ENCODE measurements at regions not wholly inside any gene's neighbourhood (a gene's known extent, or its start where the extent isn't known, plus 50 kb on each side); places are given as distances from the start of the nearest gene placed in this dataset.

- H3K27ac ChIP-seq (ENCODE audit: low read depth, low read length): no peak overlapping the region
- no peak overlapping the region for H3K9ac ChIP-seq (ENCODE audit: low read length in 5 of 5)
- H3K27me3 ChIP-seq (ENCODE audit: control insufficient read depth in 5 of 5, insufficient read depth in 4 of 5, low read length in 5 of 5): no peaks in the 10 kb centered on the region
- no peaks in the 10 kb centered on the region for H3K9me3 ChIP-seq (ENCODE audit: control insufficient read depth in 5 of 5, low read length in 5 of 5)
- no peaks in the 10 kb centered on the region for H3K36me3 ChIP-seq (ENCODE audit: control insufficient read depth in 5 of 5, insufficient read depth in 5 of 5, low read length in 5 of 5)
- no peak overlapping the region for H3K4me3 ChIP-seq (ENCODE audit: low read depth in 1 of 5, low read length in 5 of 5)
- H3K4me1 ChIP-seq (ENCODE audit: control insufficient read depth in 5 of 5, insufficient read depth in 5 of 5, low read length in 5 of 5): peaks cover 0 to 6% (median 0%) of the 10 kb centered on the region in 5 donors
These were observed 244.1 kb upstream of the AKR1E2 start for GRCh38 chr10:4581929-4582328.

- Histone ChIP-seq H3K4me3 (ENCODE audit: low read depth in 1 of 5, low read length in 5 of 5) (no peak overlapping the region), H3K27ac (ENCODE audit: low read depth, low read length) (no peak overlapping the region), H3K27me3 (ENCODE audit: control insufficient read depth in 5 of 5, insufficient read depth in 4 of 5, low read length in 5 of 5) (no peaks in the 10 kb centered on the region), H3K9ac (ENCODE audit: low read length in 5 of 5) (no peak overlapping the region), H3K36me3 (ENCODE audit: control insufficient read depth in 5 of 5, insufficient read depth in 5 of 5, low read length in 5 of 5) (no peaks in the 10 kb centered on the region), H3K4me1 (ENCODE audit: control insufficient read depth in 5 of 5, insufficient read depth in 5 of 5, low read length in 5 of 5) (no peaks in the 10 kb centered on the region), H3K9me3 (ENCODE audit: control insufficient read depth in 5 of 5, low read length in 5 of 5) (no peaks in the 10 kb centered on the region)
These were observed 246.2 kb upstream of the AKR1E2 start for GRCh38 chr10:4579844-4580243.

DNA sequence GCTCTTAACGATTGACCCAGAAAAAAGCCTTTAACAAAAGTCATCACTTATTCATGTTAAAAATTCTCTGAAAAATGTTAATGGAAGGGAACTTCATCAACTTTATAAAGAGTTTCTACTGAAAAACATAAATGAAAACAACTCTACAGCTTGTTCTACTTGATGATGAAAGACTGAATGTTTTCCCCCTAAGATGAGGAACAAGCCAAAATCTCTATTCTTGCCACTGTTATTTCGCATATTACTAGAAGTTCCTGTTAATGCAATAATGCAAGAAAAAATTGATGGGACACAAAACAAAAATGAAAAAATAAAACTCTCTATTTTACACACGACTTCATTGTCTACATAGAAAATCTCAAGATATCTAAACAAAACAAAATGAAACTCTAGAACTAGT is 249.8 kb upstream of the AKR1E2 start:
- Histone ChIP-seq H3K27me3 (ENCODE audit: control insufficient read depth in 5 of 5, insufficient read depth in 4 of 5, low read length in 5 of 5) (no peaks in the 10 kb centered on the region), H3K27ac (ENCODE audit: low read depth, low read length) (no peak overlapping the region), H3K9ac (ENCODE audit: low read length in 5 of 5) (no peak overlapping the region), H3K4me3 (ENCODE audit: low read depth in 1 of 5, low read length in 5 of 5) (no peak overlapping the region), H3K4me1 (ENCODE audit: control insufficient read depth in 5 of 5, insufficient read depth in 5 of 5, low read length in 5 of 5) (no peaks in the 10 kb centered on the region), H3K36me3 (ENCODE audit: control insufficient read depth in 5 of 5, insufficient read depth in 5 of 5, low read length in 5 of 5) (no peaks in the 10 kb centered on the region), H3K9me3 (ENCODE audit: control insufficient read depth in 5 of 5, low read length in 5 of 5) (no peaks in the 10 kb centered on the region)

DNA sequence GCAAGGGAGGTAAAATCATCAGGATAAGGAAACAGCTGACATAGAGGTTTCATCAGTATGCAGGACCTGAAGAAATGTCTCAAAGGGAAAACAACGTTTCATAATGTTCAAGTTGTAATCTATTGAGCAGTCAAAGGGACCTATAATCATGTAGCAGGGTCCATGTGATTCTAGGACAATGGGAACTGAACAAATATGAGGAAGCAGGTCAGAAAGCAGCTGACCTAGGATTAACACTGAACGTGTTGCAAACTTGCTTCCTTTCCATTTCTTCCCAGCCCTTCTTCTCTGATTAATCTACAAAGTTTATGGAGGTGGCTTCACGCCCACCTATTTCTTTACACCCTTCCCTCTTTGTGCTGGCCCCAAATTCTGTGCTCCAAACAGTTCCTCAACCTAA is 256.9 kb upstream of the AKR1E2 start:
- Histone ChIP-seq H3K4me3 (ENCODE audit: low read depth in 1 of 5, low read length in 5 of 5) (no peak overlapping the region), H3K9ac (ENCODE audit: low read length in 5 of 5) (no peak overlapping the region), H3K27me3 (ENCODE audit: control insufficient read depth in 5 of 5, insufficient read depth in 4 of 5, low read length in 5 of 5) (no peaks in the 10 kb centered on the region), H3K36me3 (ENCODE audit: control insufficient read depth in 5 of 5, insufficient read depth in 5 of 5, low read length in 5 of 5) (no peaks in the 10 kb centered on the region), H3K9me3 (ENCODE audit: control insufficient read depth in 5 of 5, low read length in 5 of 5) (no peaks in the 10 kb centered on the region), H3K4me1 (ENCODE audit: control insufficient read depth in 5 of 5, insufficient read depth in 5 of 5, low read length in 5 of 5) (peaks cover 0 to 8% (median 0%) of the 10 kb centered on the region in 5 donors), H3K27ac (ENCODE audit: low read depth, low read length) (no peak overlapping the region)

DNA sequence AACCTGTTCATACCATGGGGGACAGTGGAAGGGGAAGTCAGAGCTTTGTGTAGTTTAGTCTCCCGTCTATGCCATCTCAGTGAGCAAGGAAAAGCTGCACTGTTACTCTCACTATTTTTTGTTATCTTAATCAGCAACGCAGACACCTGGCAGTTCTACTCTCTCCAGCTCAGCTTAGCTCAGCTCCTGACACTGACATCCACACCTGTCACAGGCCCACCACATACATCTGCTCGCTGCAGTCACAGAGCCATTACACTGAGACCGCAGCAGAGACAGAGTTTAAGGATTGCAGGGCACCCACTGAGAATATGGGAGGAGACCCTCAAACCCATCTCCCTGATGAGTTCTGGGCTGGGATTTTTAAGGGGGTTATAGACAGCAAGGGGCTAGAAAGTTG is 257.3 kb upstream of the AKR1E2 start:
- no peak overlapping the region for H3K9ac ChIP-seq (ENCODE audit: low read length in 5 of 5)
- no peaks in the 10 kb centered on the region for H3K27me3 ChIP-seq (ENCODE audit: control insufficient read depth in 5 of 5, insufficient read depth in 4 of 5, low read length in 5 of 5)
- peaks cover 0 to 8% (median 0%) of the 10 kb centered on the region in 5 donors for H3K4me1 ChIP-seq (ENCODE audit: control insufficient read depth in 5 of 5, insufficient read depth in 5 of 5, low read length in 5 of 5)
- no peaks in the 10 kb centered on the region for H3K9me3 ChIP-seq (ENCODE audit: control insufficient read depth in 5 of 5, low read length in 5 of 5)
- H3K27ac ChIP-seq (ENCODE audit: low read depth, low read length): no peak overlapping the region
- no peaks in the 10 kb centered on the region for H3K36me3 ChIP-seq (ENCODE audit: control insufficient read depth in 5 of 5, insufficient read depth in 5 of 5, low read length in 5 of 5)
- H3K4me3 ChIP-seq (ENCODE audit: low read depth in 1 of 5, low read length in 5 of 5): no peak overlapping the region

DNA sequence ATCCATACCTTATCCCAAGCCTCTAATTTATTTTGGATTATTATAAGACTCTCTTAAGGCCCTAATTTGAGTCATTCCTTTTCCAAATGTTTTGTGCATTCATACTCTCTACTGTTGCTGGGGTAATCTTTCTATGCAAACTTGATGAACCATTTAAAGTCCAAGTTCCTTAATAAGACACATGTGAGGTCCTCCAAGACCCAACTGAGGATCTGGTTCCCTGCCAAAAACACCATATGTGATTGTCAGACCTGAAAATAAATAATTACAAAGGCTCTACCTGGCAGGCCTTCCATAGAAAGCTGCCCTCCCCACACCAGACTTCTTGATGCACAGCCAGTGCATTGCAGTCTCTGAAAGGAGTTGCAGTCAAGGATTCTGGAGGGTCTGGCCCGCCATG is 257.9 kb upstream of the AKR1E2 start:
- Histone ChIP-seq H3K9ac (ENCODE audit: low read length in 5 of 5) (no peak overlapping the region), H3K36me3 (ENCODE audit: control insufficient read depth in 5 of 5, insufficient read depth in 5 of 5, low read length in 5 of 5) (no peaks in the 10 kb centered on the region), H3K4me1 (ENCODE audit: control insufficient read depth in 5 of 5, insufficient read depth in 5 of 5, low read length in 5 of 5) (peaks cover 0 to 8% (median 0%) of the 10 kb centered on the region in 5 donors), H3K9me3 (ENCODE audit: control insufficient read depth in 5 of 5, low read length in 5 of 5) (no peaks in the 10 kb centered on the region), H3K27ac (ENCODE audit: low read depth, low read length) (no peak overlapping the region), H3K27me3 (ENCODE audit: control insufficient read depth in 5 of 5, insufficient read depth in 4 of 5, low read length in 5 of 5) (no peaks in the 10 kb centered on the region), H3K4me3 (ENCODE audit: low read depth in 1 of 5, low read length in 5 of 5) (no peak overlapping the region)

DNA sequence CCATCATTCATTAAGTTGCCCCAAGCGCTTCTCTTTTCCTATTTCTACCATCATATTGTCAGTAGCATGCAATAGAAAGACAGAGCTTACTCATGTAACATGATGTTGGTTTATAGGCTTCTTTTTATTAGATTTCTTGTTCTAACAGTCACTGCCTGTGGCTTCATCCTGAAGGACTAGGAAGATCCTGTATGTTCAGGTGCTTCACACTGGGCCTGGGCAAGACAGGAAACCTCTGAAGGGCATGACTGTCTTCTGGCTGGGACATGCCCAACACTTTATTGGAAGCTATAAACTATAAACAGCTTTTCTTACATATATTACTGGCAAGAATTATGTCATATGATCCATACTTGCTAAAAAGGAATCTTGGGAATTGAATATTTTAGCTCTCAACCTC is 258.4 kb upstream of the AKR1E2 start:
- H3K4me3 ChIP-seq (ENCODE audit: low read depth in 1 of 5, low read length in 5 of 5): no peak overlapping the region
- no peak overlapping the region for H3K9ac ChIP-seq (ENCODE audit: low read length in 5 of 5)
- no peaks in the 10 kb centered on the region for H3K27me3 ChIP-seq (ENCODE audit: control insufficient read depth in 5 of 5, insufficient read depth in 4 of 5, low read length in 5 of 5)
- no peaks in the 10 kb centered on the region for H3K36me3 ChIP-seq (ENCODE audit: control insufficient read depth in 5 of 5, insufficient read depth in 5 of 5, low read length in 5 of 5)
- H3K9me3 ChIP-seq (ENCODE audit: control insufficient read depth in 5 of 5, low read length in 5 of 5): no peaks in the 10 kb centered on the region
- peaks cover 0 to 8% (median 0%) of the 10 kb centered on the region in 5 donors for H3K4me1 ChIP-seq (ENCODE audit: control insufficient read depth in 5 of 5, insufficient read depth in 5 of 5, low read length in 5 of 5)
- no peak overlapping the region for H3K27ac ChIP-seq (ENCODE audit: low read depth, low read length)

DNA sequence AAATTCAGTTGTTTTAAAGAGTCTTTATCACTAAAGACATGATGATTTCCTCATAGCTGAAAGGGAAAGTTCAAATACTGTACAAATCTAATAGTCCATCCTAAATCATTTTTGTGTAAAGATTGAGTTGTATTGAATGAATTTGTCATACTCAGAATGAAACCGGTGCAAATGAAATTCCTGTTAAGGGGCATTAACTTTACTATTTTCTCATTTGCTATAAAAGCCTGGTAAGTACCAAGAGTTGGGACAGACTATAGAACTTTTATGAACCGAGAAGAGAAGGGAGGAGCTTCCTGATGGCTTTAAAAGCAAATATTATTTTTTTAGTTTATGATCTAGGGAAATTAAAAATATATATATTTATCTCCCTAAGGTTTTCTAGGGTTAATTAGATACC is 260.0 kb upstream of the AKR1E2 start:
- H3K4me1 ChIP-seq (ENCODE audit: control insufficient read depth in 5 of 5, insufficient read depth in 5 of 5, low read length in 5 of 5): peaks cover 0 to 8% (median 0%) of the 10 kb centered on the region in 5 donors
- no peak overlapping the region for H3K27ac ChIP-seq (ENCODE audit: low read depth, low read length)
- peaks cover 0 to 2% (median 0%) of the 10 kb centered on the region in 5 donors for H3K9me3 ChIP-seq (ENCODE audit: control insufficient read depth in 5 of 5, low read length in 5 of 5)
- no peaks in the 10 kb centered on the region for H3K27me3 ChIP-seq (ENCODE audit: control insufficient read depth in 5 of 5, insufficient read depth in 4 of 5, low read length in 5 of 5)
- no peak overlapping the region for H3K9ac ChIP-seq (ENCODE audit: low read length in 5 of 5)
- no peaks in the 10 kb centered on the region for H3K36me3 ChIP-seq (ENCODE audit: control insufficient read depth in 5 of 5, insufficient read depth in 5 of 5, low read length in 5 of 5)
- no peak overlapping the region for H3K4me3 ChIP-seq (ENCODE audit: low read depth in 1 of 5, low read length in 5 of 5)

DNA sequence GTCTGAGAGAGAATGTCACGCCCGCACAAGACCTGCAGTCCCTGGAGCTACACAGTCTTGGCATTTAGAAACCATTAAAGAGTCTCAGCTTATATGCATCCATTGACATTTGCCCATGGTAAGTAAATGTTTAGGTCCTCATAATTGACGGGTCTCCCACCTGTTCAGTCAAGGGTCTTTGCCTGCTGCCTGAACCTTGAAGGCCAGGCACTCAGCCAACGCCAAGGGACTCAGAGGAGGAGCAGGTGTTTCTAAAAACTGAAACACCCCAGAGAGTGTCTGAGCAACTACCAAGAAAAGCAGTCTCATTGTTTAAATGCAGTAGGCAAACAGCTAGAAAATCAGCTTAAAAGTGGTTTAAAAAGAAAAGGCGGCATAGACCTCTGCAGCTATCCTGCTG is 264.7 kb upstream of the AKR1E2 start:
- Histone ChIP-seq H3K9ac (ENCODE audit: low read length in 5 of 5) (no peak overlapping the region), H3K27ac (ENCODE audit: low read depth, low read length) (no peak overlapping the region), H3K4me1 (ENCODE audit: control insufficient read depth in 5 of 5, insufficient read depth in 5 of 5, low read length in 5 of 5) (no peaks in the 10 kb centered on the region), H3K36me3 (ENCODE audit: control insufficient read depth in 5 of 5, insufficient read depth in 5 of 5, low read length in 5 of 5) (no peaks in the 10 kb centered on the region), H3K4me3 (ENCODE audit: low read depth in 1 of 5, low read length in 5 of 5) (no peak overlapping the region), H3K27me3 (ENCODE audit: control insufficient read depth in 5 of 5, insufficient read depth in 4 of 5, low read length in 5 of 5) (no peaks in the 10 kb centered on the region), H3K9me3 (ENCODE audit: control insufficient read depth in 5 of 5, low read length in 5 of 5) (peaks cover 0 to 8% (median 2%) of the 10 kb centered on the region in 5 donors)

DNA sequence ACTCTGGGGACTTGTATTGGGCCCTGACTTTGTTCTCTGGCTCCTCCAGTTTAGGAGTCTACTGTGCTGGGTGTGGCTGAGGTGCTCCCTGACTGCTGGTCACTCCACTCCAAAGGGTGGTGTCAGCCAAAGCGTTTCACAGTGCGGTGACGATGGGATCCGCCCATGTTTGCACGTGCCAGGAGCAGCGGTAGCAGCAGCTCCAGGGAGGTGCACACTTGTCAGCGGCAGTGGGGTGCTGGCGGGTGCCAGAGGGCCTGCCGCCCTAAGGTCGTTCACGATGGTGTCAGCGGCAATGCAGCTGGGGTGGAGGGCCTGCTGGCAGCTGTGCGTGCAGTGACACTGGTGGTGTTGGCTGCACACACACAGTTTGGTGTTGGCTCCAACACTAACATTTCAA is 268.5 kb upstream of the AKR1E2 start:
- H3K4me1 ChIP-seq (ENCODE audit: control insufficient read depth in 5 of 5, insufficient read depth in 5 of 5, low read length in 5 of 5): no peaks in the 10 kb centered on the region
- no peak overlapping the region for H3K27ac ChIP-seq (ENCODE audit: low read depth, low read length)
- no peaks in the 10 kb centered on the region for H3K36me3 ChIP-seq (ENCODE audit: control insufficient read depth in 5 of 5, insufficient read depth in 5 of 5, low read length in 5 of 5)
- H3K9ac ChIP-seq (ENCODE audit: low read length in 5 of 5): no peak overlapping the region
- H3K27me3 ChIP-seq (ENCODE audit: control insufficient read depth in 5 of 5, insufficient read depth in 4 of 5, low read length in 5 of 5): no peaks in the 10 kb centered on the region
- peaks cover 0 to 8% (median 2%) of the 10 kb centered on the region in 5 donors for H3K9me3 ChIP-seq (ENCODE audit: control insufficient read depth in 5 of 5, low read length in 5 of 5)
- H3K4me3 ChIP-seq (ENCODE audit: low read depth in 1 of 5, low read length in 5 of 5): no peak overlapping the region

DNA sequence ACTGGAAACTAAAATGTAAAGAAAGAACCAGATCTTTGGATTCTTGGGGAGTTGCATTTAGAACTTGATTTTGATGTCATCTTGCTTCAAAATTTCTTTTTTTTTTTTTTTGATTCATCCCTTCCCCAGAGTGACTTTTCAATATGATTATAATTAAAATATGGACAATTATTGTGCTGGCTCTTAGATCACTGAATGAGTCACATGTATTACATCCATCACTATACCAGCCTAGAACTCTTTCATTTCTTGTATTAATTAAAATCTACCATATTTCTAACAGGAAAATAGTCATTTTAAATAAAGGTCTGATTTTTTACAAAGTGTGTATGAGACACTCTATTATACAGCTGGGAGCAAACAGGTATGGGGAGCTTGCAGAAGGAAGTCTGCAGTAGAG is 269.5 kb upstream of the AKR1E2 start:
- Histone ChIP-seq H3K4me1 (ENCODE audit: control insufficient read depth in 5 of 5, insufficient read depth in 5 of 5, low read length in 5 of 5) (no peaks in the 10 kb centered on the region), H3K27me3 (ENCODE audit: control insufficient read depth in 5 of 5, insufficient read depth in 4 of 5, low read length in 5 of 5) (no peaks in the 10 kb centered on the region), H3K9ac (ENCODE audit: low read length in 5 of 5) (no peak overlapping the region), H3K27ac (ENCODE audit: low read depth, low read length) (no peak overlapping the region), H3K36me3 (ENCODE audit: control insufficient read depth in 5 of 5, insufficient read depth in 5 of 5, low read length in 5 of 5) (no peaks in the 10 kb centered on the region), H3K9me3 (ENCODE audit: control insufficient read depth in 5 of 5, low read length in 5 of 5) (peaks cover 0 to 8% (median 2%) of the 10 kb centered on the region in 5 donors), H3K4me3 (ENCODE audit: low read depth in 1 of 5, low read length in 5 of 5) (no peak overlapping the region)
